GM21786 (cell line): ENCODE measurements at regions not wholly inside any gene's neighbourhood (a gene's known extent, or its start where the extent isn't known, plus 50 kb on each side); places are given as distances from the start of the nearest gene placed in this dataset.

ENCODE experiments used
- ATAC-seq: cut with Tn5 transposase; IDR thresholded peaks from one replicate; pipeline ENCODE4 v1.9.1; 2021; ENCODE audit not compliant: unreplicated experiment

DNA sequence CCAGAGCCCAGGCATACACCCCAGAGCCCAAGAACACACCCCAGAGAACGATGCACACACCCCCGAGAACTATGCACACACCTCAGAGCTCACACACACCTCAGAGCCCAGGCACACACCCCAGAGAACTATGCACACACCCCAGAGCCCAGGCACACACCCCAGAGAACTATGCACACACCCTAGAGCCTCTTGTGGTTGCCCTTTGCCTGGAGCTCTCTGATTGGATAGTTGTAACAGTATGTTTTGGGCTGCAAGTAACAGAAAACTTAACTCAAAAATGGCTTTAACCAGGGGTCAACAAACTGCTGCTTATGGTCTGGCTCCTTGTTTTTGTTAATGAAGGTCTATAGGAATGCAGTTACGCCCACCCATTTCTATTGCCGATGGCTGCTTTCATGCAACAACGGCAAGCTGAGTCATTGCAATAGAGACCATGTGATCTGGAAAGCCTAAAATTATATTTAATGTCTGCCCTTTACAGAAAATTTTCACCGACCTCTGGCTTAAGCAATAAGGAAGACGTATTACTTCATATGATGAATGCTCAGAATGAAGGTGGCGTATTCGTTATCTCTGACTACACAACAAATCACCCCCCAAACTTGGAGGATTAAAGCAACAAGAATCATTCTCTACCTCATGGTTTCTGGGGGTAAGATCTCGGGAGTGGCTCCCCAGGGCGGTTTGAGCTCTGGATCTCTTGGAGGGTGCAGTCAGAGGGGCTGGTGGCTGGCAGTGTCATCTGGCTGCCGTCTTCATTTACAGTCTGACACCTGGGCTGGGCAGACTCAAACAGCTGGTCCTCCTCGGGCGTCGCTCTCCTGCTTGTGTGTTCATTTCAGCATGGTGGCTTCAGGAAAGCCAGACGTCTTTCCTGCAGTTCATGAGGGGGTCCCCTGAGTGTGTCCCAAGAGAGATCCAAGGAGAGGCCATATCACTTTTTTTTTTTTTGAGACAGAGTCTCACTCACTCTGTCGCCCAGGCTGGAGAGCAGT lies 66.3 kb upstream of the NCOR2 start:
- no peak for ATAC-seq

DNA sequence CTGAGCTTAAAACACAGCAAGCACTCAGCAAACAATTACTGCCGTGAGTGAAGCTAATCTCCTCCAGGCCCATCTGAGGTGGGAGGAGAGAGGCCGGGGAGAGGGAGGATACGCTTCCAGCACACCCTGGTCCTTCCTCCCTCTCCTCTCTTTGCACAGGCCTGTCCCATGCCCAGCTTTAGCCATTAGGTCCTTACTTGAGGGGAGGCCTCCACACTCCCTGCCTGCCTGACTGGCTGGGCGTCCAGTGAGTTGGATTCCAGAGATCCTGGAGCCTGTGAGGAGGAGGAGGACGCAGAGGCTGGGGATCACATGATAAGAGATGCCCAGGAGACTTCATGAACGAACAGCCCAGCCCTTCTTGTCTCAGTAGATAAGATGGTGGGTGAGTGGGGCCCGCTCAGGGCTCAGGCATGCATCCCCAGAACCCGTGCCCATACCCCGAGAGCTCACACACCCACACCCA lies 65.1 kb upstream of the NCOR2 start:
- ATAC-seq: no peak

DNA sequence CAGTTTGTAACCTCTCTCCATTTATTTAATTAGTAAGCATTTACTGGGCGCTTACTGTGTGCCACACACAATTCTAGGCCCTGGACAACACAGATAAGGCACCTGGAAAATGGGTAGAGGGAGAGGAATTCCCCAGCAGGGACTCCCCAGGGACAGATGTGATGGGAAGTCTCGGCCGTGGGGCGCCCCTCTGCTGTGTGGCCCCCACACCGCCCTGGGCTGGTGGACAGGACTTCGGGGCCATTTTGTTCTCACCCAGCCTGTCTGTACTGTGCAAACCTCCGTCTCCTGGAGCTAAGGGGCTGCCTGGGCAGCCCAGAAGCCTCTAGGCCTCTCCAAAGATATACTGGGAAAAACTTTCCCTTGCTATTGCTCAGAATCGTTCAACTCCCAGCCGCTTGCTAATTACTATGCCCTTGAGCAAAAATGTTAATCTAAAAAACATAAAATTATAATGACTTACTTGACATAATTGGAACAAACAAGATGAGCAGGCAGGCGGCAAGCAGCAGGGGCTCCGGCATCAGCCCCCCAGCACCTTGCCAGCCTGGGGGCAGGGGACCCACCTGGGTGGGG lies 64.4 kb upstream of the NCOR2 start:
- no peak for ATAC-seq

DNA sequence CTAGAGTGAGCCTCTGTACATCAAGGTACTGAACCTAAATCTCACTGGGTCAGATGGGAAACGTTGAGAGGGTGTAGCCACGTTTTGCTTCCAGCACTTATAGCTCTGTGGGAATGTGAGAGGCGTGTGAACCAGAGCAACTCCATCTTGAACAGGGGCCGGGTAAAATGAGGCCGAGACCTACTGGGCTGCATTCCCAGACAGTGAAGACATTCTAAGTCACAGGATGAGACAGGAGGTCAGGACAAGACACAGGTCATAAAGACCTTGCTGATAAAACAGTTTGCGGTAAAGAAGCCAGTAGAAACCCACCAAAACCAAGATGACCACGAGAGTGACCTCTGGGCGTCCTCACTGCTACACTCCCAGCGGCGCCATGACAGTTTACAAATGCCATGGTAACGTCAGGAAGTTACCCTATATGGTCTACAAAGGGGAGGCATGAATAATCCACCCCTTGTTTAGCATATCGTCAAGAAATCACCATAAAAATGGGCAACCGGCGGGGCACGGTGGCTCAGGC lies 63.4 kb upstream of the NCOR2 start:
- no peak for ATAC-seq

DNA sequence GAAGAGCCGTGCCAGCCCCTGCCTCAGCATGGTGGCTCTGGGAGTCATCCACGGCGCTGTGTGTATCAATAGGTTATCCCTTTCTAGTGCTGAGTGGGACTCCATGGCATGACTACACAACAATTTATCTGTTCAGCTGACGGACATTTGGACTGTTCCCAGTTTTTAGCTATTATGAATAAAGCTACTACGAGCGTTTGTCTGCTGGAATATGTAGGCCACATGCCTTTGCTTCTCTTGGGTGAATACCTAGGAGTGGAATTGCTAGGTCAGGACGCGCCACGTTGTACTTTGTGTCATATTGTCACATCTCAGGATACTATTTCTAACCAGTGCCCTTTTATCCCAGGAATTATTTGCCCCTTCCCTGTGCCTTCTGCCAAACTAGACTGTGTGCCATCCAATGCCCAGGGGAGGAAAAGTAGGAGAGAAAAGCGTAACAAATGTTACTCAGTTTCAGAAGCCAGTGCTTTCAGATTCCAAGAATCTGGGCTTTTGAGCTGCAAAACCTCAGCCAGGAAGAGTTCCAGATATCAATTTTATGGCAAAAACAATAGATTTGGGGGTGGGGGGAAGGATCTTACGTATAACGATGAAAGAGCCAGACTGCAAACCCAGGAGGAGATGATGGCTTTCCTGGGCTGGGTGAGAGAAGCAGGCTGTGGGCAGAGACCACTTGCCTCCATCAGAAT lies 62.5 kb upstream of the NCOR2 start:
- no peak for ATAC-seq

DNA sequence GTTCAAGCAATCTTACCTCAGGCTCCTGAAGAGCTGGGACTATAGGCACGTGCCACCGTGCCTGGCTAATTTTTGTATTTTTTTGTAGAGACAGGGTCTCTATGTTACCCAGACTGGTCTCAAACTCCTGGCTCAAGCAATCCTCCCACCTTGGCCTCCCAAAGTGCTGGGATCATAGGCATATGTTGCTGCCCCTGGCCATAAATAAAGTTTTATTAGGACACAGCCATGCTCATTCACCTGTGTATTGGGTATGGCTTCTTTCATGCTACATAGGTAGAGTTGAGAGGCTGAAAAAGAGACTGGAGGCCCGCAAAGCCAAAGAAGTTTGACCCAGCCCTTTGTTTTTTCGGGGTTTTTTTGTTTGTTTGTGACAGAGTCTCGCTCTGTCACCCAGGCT lies 61.7 kb upstream of the NCOR2 start:
- ATAC-seq: no peak

DNA sequence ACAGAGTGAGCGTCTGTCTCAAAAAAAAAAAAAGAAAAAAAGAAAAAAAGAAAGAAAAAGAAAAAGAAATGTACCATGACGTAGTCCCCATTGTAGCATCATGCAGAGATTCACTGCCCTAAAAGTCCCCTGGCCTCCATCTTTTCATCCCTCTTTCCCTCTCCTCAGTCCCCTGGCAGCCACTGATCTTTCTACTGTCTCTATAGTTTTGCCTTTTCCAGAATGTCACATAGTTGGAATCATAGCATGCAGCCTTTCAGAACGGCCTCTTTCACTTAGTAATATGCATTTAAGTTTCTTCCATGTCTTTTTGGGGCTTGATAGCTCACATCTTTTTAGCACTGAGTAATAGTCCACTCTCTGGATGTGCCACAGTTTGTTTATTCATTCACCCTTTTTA lies 60.5 kb upstream of the NCOR2 start:
- ATAC-seq: no peak

DNA sequence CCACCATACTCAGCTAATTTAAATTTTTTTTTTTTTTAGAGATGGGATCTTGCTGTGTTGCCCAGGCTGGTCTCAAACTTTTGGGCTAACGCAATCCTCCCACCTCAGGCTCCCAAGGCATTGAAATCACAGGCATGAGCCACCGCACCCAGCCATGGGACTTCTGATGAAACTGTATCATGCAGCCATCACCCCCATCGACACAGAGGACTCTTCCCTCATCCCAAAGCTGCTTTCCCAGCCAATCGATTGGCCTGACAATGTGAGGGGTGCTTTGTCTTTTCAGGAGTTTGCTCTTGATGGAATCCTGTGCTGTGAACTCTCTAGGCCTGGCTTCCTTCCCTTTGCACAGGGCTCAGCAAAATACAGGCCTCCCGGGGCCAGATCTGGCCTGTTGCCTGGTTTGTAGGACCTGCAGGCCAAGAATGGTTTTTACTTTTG lies 59.6 kb upstream of the NCOR2 start:
- no peak for ATAC-seq

DNA sequence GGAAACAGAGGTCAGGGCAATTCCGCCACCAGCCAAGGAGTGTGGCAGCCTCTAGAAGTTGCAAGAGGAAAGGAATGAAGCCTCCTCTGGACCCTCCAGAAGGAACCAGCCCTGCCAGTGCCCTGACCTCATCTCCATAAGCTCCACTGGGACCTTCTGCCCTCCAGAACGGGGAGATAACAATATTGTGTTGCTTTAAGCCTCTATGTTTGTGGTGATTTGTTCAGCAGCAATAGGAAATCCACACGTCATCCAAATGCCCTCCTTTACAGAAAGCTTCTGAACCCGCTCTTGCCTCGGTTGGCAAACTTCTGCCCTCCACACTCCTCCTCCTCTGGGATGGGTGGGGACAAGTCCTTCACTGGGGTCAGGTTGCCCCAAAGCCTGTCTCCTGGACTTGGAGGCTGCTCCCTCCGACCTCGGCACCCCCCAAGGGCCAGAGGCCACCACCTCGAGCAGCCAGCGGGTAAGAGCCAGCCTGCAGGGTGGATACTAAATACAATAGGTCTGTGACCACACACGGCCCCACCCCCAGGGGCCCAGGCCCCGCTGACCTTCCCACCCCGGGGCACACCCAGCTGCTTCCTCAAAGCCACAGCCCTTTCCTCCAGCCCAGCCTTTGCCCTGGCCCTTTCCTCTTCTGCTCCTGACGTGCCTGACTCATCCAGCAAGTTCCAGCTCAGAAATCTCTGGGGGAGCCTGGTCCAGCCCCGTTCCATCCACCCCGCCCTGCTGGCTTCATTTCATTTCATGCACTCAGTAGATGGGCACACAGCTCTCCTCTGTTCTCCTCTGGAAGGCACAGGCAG lies 58.7 kb upstream of the NCOR2 start:
- ATAC-seq: no peak

DNA sequence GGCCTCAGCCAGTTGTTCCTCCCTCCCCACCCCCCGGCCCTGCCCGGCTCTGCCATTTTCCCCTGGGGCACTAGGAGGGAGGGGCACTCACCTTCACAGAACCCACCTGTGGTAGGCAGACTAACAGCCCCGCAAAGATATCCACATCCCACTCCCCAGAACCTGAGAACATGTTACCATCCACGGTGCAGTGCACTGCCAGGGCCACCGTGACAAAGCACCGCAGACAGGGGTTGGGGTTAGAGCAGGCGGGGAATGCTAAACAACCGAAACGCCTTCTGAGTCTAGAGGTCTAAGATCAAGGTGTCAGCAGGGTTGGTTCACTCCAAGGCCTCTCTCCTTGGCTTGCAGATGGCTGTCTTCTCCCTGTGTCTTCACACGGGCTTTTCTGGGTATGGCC lies 57.4 kb upstream of the NCOR2 start:
- ATAC-seq: no peak

DNA sequence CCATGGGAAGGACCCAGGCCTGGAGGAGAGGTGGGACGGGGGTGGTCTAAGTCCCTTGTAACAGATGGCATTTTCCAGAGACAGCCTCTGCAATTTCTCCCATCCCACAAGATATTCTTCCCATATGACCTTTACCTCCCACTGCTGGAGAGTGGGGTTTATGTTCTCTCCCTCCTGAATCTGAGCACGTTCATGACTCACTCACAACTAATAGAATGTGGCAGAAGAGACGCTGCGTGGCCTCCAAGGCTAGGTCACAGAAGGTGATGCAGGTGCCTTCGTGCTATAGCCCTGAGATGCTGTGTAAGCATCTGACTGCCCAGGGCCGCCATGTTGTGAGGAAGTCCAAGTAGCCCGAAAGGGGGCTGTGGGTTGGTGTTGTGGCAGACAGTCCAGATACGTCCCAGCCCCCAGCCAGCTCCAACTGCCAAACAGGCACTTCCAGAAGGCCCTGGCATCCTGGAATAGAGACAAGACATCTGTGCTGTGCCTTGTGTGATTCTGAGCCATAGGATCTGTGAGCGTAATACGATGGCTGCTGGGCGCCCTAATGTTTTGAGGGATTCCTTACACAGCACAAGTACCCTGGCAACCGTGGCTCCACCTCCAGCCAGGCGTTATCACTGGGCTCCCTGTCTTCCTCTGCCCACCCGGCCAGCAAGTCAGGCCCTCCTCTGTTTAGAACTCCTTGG lies 56.1 kb upstream of the NCOR2 start:
- ATAC-seq: no peak

DNA sequence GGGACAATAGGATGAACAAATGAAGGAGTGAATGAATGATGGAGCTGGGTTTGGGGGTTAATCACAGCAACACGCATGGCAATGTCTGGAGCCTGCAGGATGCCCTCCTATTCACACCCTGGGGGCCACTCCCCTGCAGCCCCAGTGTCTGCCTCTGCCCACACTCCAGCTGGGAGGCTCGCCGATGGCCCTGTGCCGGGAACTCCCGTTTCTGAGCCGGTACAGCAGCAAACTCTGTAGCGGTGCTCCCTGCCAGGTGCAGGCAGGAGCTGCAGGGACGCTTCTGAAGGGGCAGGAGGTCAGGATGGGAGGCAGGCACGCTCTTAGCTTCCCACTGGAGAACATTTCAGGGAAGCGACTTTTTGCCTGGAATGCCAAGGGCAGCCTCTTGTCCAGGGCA lies 55.4 kb upstream of the NCOR2 start:
- no peak for ATAC-seq

DNA sequence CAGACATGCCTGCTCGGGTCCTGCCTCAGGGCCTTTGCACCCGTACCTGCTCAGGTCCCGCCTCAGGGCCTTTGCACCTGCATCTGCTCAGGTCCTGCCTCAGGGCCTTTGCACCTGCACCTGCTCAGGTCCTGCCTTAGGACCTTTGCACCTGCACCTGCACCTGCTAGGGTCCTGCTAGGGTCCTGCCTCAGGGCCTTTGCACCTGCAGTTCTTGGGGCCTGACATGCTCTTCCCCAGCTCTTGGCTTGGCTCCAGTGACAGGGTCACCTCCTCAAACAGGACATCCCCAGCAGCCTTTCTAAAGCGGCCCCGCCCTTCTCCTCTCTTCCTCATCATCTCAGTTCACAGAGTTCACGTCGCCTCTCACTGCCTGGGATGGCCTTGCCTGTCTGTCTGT lies 54.9 kb upstream of the NCOR2 start:
- ATAC-seq: no peak

DNA sequence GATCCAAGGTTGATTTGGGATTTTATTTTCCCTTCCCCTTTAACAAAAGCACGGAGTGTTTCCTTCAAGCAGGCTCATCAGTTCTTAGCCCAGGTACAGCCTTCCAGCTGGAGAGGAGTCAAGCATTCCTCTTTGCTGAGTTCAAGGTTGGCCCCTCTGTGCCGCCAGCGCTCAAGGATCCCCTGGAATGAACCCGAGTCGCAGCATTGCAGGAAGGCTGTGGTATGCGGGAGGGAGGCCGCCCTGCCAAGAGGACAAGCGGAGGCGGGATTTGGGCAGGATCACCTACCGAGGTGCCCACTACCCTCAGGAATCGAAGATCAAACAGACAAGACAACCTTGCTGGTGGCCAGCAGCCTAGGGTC lies 53.9 kb upstream of the NCOR2 start:
- no peak for ATAC-seq

DNA sequence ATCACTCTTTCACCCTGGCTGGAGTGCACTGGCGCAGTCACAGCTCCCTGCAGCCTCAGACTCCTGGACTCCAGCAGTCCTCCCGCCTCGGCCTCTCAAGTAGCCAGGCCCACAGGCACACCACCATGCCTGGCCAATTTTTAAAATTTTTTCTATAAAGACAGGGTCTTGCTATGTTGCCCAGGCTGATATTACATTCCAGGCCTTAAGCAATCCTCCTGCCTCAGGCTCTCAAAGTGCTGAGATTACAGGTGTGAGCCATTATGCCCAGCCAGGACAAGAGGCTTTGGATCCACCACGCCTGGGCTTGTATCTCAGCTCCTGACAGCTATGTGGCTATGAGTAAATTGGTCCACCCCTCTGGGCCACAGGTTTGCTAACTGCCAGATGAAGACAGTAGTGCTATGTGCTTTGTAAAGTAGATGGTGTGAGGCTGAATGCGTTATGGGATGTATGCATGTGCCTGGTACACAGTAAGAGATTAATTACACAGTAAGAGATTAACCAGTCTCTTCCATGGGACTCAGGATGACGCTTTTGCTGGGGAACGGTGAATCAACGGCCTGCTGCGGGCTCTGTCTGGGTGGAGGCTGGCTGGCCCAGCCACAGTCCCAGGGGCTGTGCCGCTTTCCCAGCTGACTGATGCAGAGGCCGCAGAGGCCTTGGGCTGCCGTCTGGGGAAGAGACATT lies 53.3 kb upstream of the NCOR2 start:
- no peak for ATAC-seq

DNA sequence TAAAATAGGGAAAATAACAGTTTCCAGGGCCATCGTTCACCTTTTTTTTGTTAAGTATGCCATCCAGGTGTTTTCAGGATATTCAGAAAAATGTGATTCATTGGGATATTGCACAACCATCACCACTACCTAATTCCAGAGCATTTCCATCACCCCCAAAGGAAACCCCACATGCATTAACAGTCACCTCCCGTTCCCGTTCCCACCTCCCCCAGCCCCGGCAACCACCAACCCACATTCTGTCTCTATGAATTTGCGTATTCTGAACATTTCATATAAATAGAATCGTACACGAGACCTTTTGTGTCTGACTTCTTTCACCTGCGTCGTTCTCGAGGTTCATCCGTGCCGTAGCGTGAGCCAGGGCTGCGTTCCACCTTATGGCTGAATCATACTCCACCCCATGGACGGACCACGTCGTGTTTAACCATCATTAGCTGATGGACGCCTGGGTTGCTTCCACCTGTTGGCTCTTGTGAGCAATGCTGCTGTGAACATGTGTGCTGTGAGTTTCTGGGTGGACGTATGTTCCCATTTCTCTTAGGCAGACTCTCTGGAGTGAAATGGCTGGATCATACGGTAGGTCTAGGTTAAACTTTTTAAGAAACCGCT lies 51.0 kb upstream of the NCOR2 start:
- ATAC-seq: no peak

DNA sequence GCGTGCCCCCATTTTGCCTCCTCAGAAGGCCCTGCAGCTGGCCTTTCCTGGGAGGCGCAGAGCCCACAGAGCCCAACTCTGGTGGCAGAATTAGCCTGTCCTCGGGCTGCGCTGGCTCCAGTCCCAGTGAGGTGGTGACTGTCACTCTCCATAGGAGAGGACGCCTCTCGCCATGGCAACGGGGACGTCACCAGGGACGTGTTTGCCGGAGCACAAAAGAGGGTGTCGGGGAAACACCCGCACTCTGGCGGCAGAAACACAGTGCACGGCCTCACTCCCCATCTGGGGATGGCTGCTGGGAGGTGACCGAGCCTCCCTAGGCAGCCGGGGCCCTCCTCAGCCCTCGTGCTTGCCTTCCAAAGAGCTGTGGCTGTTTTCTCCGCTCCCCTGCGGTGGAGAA lies 50.2 kb upstream of the NCOR2 start:
- no peak for ATAC-seq
